ENCODE measurements at regions not wholly inside any gene's neighbourhood (a gene's known extent, or its start where the extent isn't known, plus 50 kb on each side); places are given as distances from the start of the nearest gene placed in this dataset.
"Not testable (repeated sequence)": the region's sequence is repeated elsewhere in the genome, so short reads cannot be mapped to it uniquely, and the experiment has no call there.

- intact Hi-C loops (cut with micrococcal nuclease; ENCODE audit: unreplicated experiment); H3K36me3 ChIP-seq (ENCODE audit: low read depth); H3K27ac ChIP-seq; H3K9me2 ChIP-seq (ENCODE audit: insufficient read depth); H3K79me2 ChIP-seq (ENCODE audit: low read depth); CTCF ChIA-PET; H3K4me3 ChIP-seq; BruUV-seq (replicated peaks); H3F3A ChIP-seq (ENCODE audit: insufficient read depth, low read depth); H3K4me2 ChIP-seq; H4K20me1 ChIP-seq (ENCODE audit: insufficient read depth); DNase-seq; H3K4me1 ChIP-seq (replicated peaks; ENCODE audit: insufficient read depth); POLR2A ChIA-PET (ENCODE audit: unreplicated experiment); H3K9me3 ChIP-seq (ENCODE audit: insufficient read depth, low read depth); H2AFZ ChIP-seq: not testable (repeated sequence)
- peaks cover 64% of the 10 kb centered on the region for H3K27me3 ChIP-seq (ENCODE audit: insufficient read depth, low read depth)
Measured at GRCh38 chr13:22966753-22967152, 214.0 kb upstream of the SGCG start.

DNA sequence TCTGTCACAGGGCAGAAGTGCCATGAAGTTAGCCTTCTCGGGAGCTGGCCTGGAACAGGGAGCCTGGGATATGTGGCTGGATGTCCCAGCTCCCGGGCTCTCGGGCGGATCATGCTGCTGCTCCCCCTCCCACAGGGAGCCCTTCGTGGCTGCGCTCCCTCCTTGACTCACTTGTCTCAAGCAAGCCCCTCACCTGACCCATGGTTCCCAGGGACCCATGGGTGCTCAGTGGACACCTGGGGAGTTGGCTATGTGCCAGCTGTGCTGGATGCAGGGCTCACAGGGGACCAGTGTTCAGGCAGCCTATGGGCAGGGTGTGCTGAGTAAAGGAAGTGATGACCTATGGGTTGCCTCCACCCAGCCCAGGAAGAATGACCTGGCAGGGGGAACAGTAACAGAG, 213.1 kb upstream of the SGCG start:
- DNase-seq: no peak
- H3K36me3 ChIP-seq (ENCODE audit: low read depth): no peaks in the 10 kb centered on the region
- intact Hi-C loops (cut with micrococcal nuclease; ENCODE audit: unreplicated experiment): no loop called here
- H3K4me3 ChIP-seq: no peak overlapping the region
- H4K20me1 ChIP-seq (ENCODE audit: insufficient read depth): no peaks in the 10 kb centered on the region
- no peaks in the 10 kb centered on the region for H3K79me2 ChIP-seq (ENCODE audit: low read depth)
- ChIA-PET POLR2A (ENCODE audit: unreplicated experiment) (no interaction called here), CTCF (no interaction called here)
- peaks cover 60% of the 10 kb centered on the region for H3K27me3 ChIP-seq (ENCODE audit: insufficient read depth, low read depth)
- BruUV-seq (replicated peaks): no TSS peak
- H3K4me1 ChIP-seq (replicated peaks; ENCODE audit: insufficient read depth): no peaks in the 10 kb centered on the region
- H3K4me2 ChIP-seq: no peak overlapping the region
- no peak overlapping the region for H2AFZ ChIP-seq
- no peaks in the 10 kb centered on the region for H3K9me3 ChIP-seq (ENCODE audit: insufficient read depth, low read depth)
- TF ChIP-seq CTCF (conservative IDR thresholded peaks at IDR 0.05) (no peak), EZH2 (IDR thresholded peaks at IDR 0.05; ENCODE audit: low read depth) (no peak)
- H3K27ac ChIP-seq: no peak overlapping the region
- no peaks in the 10 kb centered on the region for H3K9me2 ChIP-seq (ENCODE audit: insufficient read depth)
- no peaks in the 10 kb centered on the region for H3F3A ChIP-seq (ENCODE audit: insufficient read depth, low read depth)

DNA sequence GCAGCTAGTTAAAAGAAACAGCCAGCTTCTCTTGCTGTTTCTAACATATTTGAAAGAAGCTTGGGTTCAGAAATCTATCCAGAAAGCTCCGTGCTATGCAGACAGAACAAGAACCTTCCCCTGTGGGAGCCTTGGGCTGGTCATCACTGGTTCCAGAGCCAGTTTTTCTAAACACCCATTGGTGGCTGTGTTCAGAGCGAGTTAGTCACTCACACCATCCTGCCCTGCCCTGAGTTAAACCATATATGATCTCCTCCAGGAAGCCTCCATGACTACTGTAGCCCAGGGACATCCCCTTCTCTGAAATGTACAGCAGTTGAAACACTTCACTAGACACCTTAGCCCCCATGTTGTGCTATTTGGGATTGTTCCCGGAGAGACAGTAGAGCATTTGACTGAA, 200.8 kb upstream of the SGCG start:
- H2AFZ ChIP-seq: no peak overlapping the region
- no peak for TF ChIP-seq EZH2 (IDR thresholded peaks at IDR 0.05; ENCODE audit: low read depth)
- TF ChIP-seq CTCF (conservative IDR thresholded peaks at IDR 0.05): no peak
- no peaks in the 10 kb centered on the region for H3K36me3 ChIP-seq (ENCODE audit: low read depth)
- H3F3A ChIP-seq (ENCODE audit: insufficient read depth, low read depth): no peaks in the 10 kb centered on the region
- H3K27ac ChIP-seq: no peak overlapping the region
- H3K4me2 ChIP-seq: no peak overlapping the region
- peaks cover 48% of the 10 kb centered on the region for H3K27me3 ChIP-seq (ENCODE audit: insufficient read depth, low read depth)
- no peaks in the 10 kb centered on the region for H3K9me2 ChIP-seq (ENCODE audit: insufficient read depth)
- ChIA-PET POLR2A (ENCODE audit: unreplicated experiment) (no interaction called here), CTCF (no interaction called here)
- BruUV-seq (replicated peaks): no TSS peak
- H4K20me1 ChIP-seq (ENCODE audit: insufficient read depth): no peaks in the 10 kb centered on the region
- no peaks in the 10 kb centered on the region for H3K4me1 ChIP-seq (replicated peaks; ENCODE audit: insufficient read depth)
- DNase-seq: no peak
- intact Hi-C loops (cut with micrococcal nuclease; ENCODE audit: unreplicated experiment): no loop called here
- H3K79me2 ChIP-seq (ENCODE audit: low read depth): no peaks in the 10 kb centered on the region
- no peaks in the 10 kb centered on the region for H3K9me3 ChIP-seq (ENCODE audit: insufficient read depth, low read depth)
- H3K4me3 ChIP-seq: no peak overlapping the region

GRCh38 chr13:22980936-22981335, 199.8 kb upstream of the SGCG start:
- POLR2A ChIA-PET (ENCODE audit: unreplicated experiment): no interaction called here

More at GRCh38 chr13:22980936-22981335, 199.8 kb upstream of the SGCG start:
- H4K20me1 ChIP-seq (ENCODE audit: insufficient read depth): no peaks in the 10 kb centered on the region
- CTCF ChIA-PET: no interaction called here
- H3K79me2 ChIP-seq (ENCODE audit: low read depth): no peaks in the 10 kb centered on the region
- no TSS peak for BruUV-seq (replicated peaks)
- no peak for DNase-seq
- H3K36me3 ChIP-seq (ENCODE audit: low read depth): no peaks in the 10 kb centered on the region
- intact Hi-C loops (cut with micrococcal nuclease; ENCODE audit: unreplicated experiment): no loop called here
- H3K9me2 ChIP-seq (ENCODE audit: insufficient read depth): no peaks in the 10 kb centered on the region
- H3K27me3 ChIP-seq (ENCODE audit: insufficient read depth, low read depth): peaks cover 42% of the 10 kb centered on the region
- H3K27ac ChIP-seq: no peak overlapping the region
- H3K4me2 ChIP-seq: no peak overlapping the region
- H3K9me3 ChIP-seq (ENCODE audit: insufficient read depth, low read depth): no peaks in the 10 kb centered on the region
- H3K4me1 ChIP-seq (replicated peaks; ENCODE audit: insufficient read depth): no peaks in the 10 kb centered on the region
- TF ChIP-seq CTCF (conservative IDR thresholded peaks at IDR 0.05) (no peak), EZH2 (IDR thresholded peaks at IDR 0.05; ENCODE audit: low read depth) (no peak)
- H2AFZ ChIP-seq: no peak overlapping the region
- no peak overlapping the region for H3K4me3 ChIP-seq
- no peaks in the 10 kb centered on the region for H3F3A ChIP-seq (ENCODE audit: insufficient read depth, low read depth)
